ENCODE measurements at regions not wholly inside any gene's neighbourhood (a gene's known extent, or its start where the extent isn't known, plus 50 kb on each side); places are given as distances from the start of the nearest gene placed in this dataset.

- intact Hi-C loops (cut with micrococcal nuclease): no loop called here
- H3K4me3 Mint-ChIP-seq: no peak overlapping the region
- no peaks in the 10 kb centered on the region for H3K4me1 Mint-ChIP-seq (ENCODE audit: low read depth)
- no peak for DNase-seq
- H3K27ac Mint-ChIP-seq: no peak overlapping the region
- H3K36me3 Mint-ChIP-seq (ENCODE audit: low read depth): no peaks in the 10 kb centered on the region
- CTCF ChIA-PET: no interaction called here
- no peaks in the 10 kb centered on the region for H3K27me3 Mint-ChIP-seq (ENCODE audit: low read depth)
- peaks cover 5% of the 10 kb centered on the region for H3K9me3 Mint-ChIP-seq
These were observed 217.6 kb downstream of the CDH7 start for GRCh38 chr18:65968239-65969004.

- intact Hi-C loops (cut with micrococcal nuclease): no loop called here
- Mint-ChIP-seq H3K4me3 (no peak overlapping the region), H3K27me3 (ENCODE audit: low read depth) (no peaks in the 10 kb centered on the region), H3K4me1 (ENCODE audit: low read depth) (no peaks in the 10 kb centered on the region), H3K36me3 (ENCODE audit: low read depth) (no peaks in the 10 kb centered on the region), H3K9me3 (peaks cover 5% of the 10 kb centered on the region), H3K27ac (no peak overlapping the region)
- CTCF ChIA-PET: no interaction called here
- DNase-seq: no peak
These were observed 204.9 kb downstream of the CDH7 start for GRCh38 chr18:65955747-65956146.

GRCh38 chr18:65954372-65954771, 203.6 kb downstream of the CDH7 start:
- Mint-ChIP-seq H3K4me3 (no peak overlapping the region), H3K9me3 (peaks cover 2% of the 10 kb centered on the region), H3K4me1 (ENCODE audit: low read depth) (no peaks in the 10 kb centered on the region), H3K27me3 (ENCODE audit: low read depth) (no peaks in the 10 kb centered on the region), H3K27ac (no peak overlapping the region), H3K36me3 (ENCODE audit: low read depth) (no peaks in the 10 kb centered on the region)
- intact Hi-C loops (cut with micrococcal nuclease): no loop called here
- CTCF ChIA-PET: no interaction called here
- no peak for DNase-seq

GRCh38 chr18:65946777-65947176, 196.0 kb downstream of the CDH7 start:
- CTCF ChIA-PET: no interaction called here
- intact Hi-C loops (cut with micrococcal nuclease): no loop called here
- DNase-seq: no peak
- no peaks in the 10 kb centered on the region for H3K27me3 Mint-ChIP-seq (ENCODE audit: low read depth)
- H3K36me3 Mint-ChIP-seq (ENCODE audit: low read depth): no peaks in the 10 kb centered on the region
- no peak overlapping the region for H3K27ac Mint-ChIP-seq
- H3K4me1 Mint-ChIP-seq (ENCODE audit: low read depth): no peaks in the 10 kb centered on the region
- H3K4me3 Mint-ChIP-seq: no peak overlapping the region
- peaks cover 3% of the 10 kb centered on the region for H3K9me3 Mint-ChIP-seq

- no peak for DNase-seq
- no peak overlapping the region for H3K4me3 Mint-ChIP-seq
- H3K36me3 Mint-ChIP-seq (ENCODE audit: low read depth): no peaks in the 10 kb centered on the region
- no peaks in the 10 kb centered on the region for H3K27me3 Mint-ChIP-seq (ENCODE audit: low read depth)
- peaks cover 6% of the 10 kb centered on the region for H3K9me3 Mint-ChIP-seq
- intact Hi-C loops (cut with micrococcal nuclease): no loop called here
- CTCF ChIA-PET: no interaction called here
- no peaks in the 10 kb centered on the region for H3K4me1 Mint-ChIP-seq (ENCODE audit: low read depth)
- H3K27ac Mint-ChIP-seq: no peak overlapping the region
These were observed 192.5 kb downstream of the CDH7 start for GRCh38 chr18:65943268-65943667.

- Mint-ChIP-seq H3K4me1 (ENCODE audit: low read depth) (no peaks in the 10 kb centered on the region), H3K27ac (no peak overlapping the region), H3K9me3 (peaks cover 5% of the 10 kb centered on the region), H3K36me3 (ENCODE audit: low read depth) (no peaks in the 10 kb centered on the region), H3K27me3 (ENCODE audit: low read depth) (no peaks in the 10 kb centered on the region), H3K4me3 (no peak overlapping the region)
- CTCF ChIA-PET: no interaction called here
- intact Hi-C loops (cut with micrococcal nuclease): no loop called here
- DNase-seq: no peak
These were observed 192.0 kb downstream of the CDH7 start for GRCh38 chr18:65942854-65943253.

GRCh38 chr18:65942104-65942503, 191.3 kb downstream of the CDH7 start:
- intact Hi-C loops (cut with micrococcal nuclease): no loop called here
- DNase-seq: no peak
- Mint-ChIP-seq H3K36me3 (ENCODE audit: low read depth) (no peaks in the 10 kb centered on the region), H3K9me3 (peaks cover 8% of the 10 kb centered on the region), H3K27ac (no peak overlapping the region), H3K4me1 (ENCODE audit: low read depth) (no peaks in the 10 kb centered on the region), H3K4me3 (no peak overlapping the region), H3K27me3 (ENCODE audit: low read depth) (no peaks in the 10 kb centered on the region)
- CTCF ChIA-PET: no interaction called here

GRCh38 chr18:65941482-65941881, 190.7 kb downstream of the CDH7 start:
- Mint-ChIP-seq H3K27me3 (ENCODE audit: low read depth) (no peaks in the 10 kb centered on the region), H3K36me3 (ENCODE audit: low read depth) (no peaks in the 10 kb centered on the region)

More at GRCh38 chr18:65941482-65941881, 190.7 kb downstream of the CDH7 start:
- H3K4me3 Mint-ChIP-seq: no peak overlapping the region
- no peak for DNase-seq
- no peak overlapping the region for H3K27ac Mint-ChIP-seq
- peaks cover 8% of the 10 kb centered on the region for H3K9me3 Mint-ChIP-seq
- CTCF ChIA-PET: no interaction called here
- intact Hi-C loops (cut with micrococcal nuclease): no loop called here
- H3K4me1 Mint-ChIP-seq (ENCODE audit: low read depth): no peaks in the 10 kb centered on the region

Measured in activated naive CD4-positive, alpha-beta T cell treated with anti-CD3 and anti-CD28 coated beads for 36 hours (primary cell).